ENCODE measurements at regions not wholly inside any gene's neighbourhood (a gene's known extent, or its start where the extent isn't known, plus 50 kb on each side); places are given as distances from the start of the nearest gene placed in this dataset.

DNA sequence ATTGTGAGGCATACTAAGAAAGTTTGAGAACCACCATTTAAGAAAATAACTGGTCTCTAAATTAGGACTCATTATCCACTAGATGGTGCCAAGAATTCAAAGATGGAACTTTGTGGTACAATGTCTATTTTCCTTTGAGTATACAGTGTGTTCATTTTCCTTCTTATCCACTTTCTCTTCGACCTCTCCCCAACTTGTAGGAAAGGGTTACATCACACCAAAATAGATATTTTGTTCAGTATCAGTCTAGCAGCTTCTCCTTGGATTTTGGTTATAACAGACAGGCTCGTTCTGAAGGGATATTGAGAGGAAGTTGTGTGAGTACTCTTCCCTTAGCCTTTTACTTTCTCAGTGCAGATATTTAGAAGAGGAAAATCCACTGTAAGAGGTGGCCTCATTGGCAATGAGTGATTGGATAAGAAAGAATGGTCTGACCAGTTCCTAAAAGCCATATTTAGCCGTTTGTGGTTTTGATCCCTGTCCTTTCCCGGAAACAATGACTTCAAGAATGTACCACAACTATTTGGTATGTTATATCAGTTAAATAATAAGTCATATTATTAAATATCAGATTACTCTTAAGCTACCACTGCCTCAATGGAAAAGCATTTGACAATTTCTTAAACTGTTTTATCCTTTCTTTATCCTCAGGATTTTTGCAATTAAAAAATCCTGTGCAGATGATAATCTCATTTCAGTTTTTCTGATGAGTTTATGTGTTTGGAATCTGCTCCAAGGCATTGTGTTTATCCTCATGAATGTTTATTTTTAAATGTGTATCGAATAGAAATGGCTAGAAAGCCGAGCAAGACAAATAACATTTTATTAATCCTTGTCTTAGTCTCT is 69.0 kb upstream of the GRAMD2B start:
- H3K9ac ChIP-seq (ENCODE audit: low read length) = peak overlapping the region; percentile 73
- CTCF ChIA-PET = interaction anchor here (1.0 kb wide), 1 partner anchor 185 kb away, joined by 3 read pairs; no protein-coding TSS in a partner anchor
- TF ChIP-seq EZH2 (IDR thresholded peaks at IDR 0.05; ENCODE audit: low read length, unreplicated experiment) (no peak), EZH2phosphoT487 (IDR thresholded peaks at IDR 0.05; ENCODE audit: borderline replicate concordance, low read length) (no peak)
- TF ChIP-seq, protein P1, sequence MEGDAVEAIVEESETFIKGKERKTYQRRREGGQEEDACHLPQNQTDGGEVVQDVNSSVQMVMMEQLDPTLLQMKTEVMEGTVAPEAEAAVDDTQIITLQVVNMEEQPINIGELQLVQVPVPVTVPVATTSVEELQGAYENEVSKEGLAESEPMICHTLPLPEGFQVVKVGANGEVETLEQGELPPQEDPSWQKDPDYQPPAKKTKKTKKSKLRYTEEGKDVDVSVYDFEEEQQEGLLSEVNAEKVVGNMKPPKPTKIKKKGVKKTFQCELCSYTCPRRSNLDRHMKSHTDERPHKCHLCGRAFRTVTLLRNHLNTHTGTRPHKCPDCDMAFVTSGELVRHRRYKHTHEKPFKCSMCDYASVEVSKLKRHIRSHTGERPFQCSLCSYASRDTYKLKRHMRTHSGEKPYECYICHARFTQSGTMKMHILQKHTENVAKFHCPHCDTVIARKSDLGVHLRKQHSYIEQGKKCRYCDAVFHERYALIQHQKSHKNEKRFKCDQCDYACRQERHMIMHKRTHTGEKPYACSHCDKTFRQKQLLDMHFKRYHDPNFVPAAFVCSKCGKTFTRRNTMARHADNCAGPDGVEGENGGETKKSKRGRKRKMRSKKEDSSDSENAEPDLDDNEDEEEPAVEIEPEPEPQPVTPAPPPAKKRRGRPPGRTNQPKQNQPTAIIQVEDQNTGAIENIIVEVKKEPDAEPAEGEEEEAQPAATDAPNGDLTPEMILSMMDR (conservative IDR thresholded peaks at IDR 0.05; ENCODE audit: low read depth, low read length) = peak; percentile 78
- no peaks in the 10 kb centered on the region for H4K20me1 ChIP-seq (ENCODE audit: low read length)
- TSS peak; percentile 87 for BruUV-seq (replicated peaks)
- peak overlapping the region; percentile 61 for H3K4me3 ChIP-seq (ENCODE audit: low read length)
- peak overlapping the region; percentile 85 for H3K4me2 ChIP-seq (ENCODE audit: low read length)
- peaks cover 17% of the 10 kb centered on the region for H3F3A ChIP-seq (ENCODE audit: low read length, unreplicated experiment)
- H3K4me1 ChIP-seq (ENCODE audit: insufficient read depth, low read length) = peaks cover 72% of the 10 kb centered on the region
- ATAC-seq (peak; percentile 70), DNase-seq (peak; percentile 93)
- H3K9me3 ChIP-seq (ENCODE audit: low read length) = no peaks in the 10 kb centered on the region
- H3K79me2 ChIP-seq (ENCODE audit: low read length) = no peaks in the 10 kb centered on the region
- intact Hi-C loops (cut with micrococcal nuclease) = loop anchor here (1.0 to 5.0 kb wide), 6 partner anchors 17 to 185 kb away; partner anchors contain the start of gene GRAMD2B
- H2AFZ ChIP-seq (ENCODE audit: low read length) = peak overlapping the region; percentile 74
- no peaks in the 10 kb centered on the region for H3K9me2 ChIP-seq (replicated peaks; ENCODE audit: low read length)
- peak overlapping the region; percentile 97 for H3K27ac ChIP-seq (ENCODE audit: low read length)
- no peaks in the 10 kb centered on the region for H3K36me3 ChIP-seq (ENCODE audit: low read depth, low read length)
- POLR2A ChIA-PET (ENCODE audit: unreplicated experiment) = interaction anchor here (0.6 to 0.8 kb wide), 3 partner anchors 17 to 247 kb away, joined by 3 to 14 read pairs (median 9); no protein-coding TSS in a partner anchor
- no peaks in the 10 kb centered on the region for H3K27me3 ChIP-seq (ENCODE audit: low read length)

DNA sequence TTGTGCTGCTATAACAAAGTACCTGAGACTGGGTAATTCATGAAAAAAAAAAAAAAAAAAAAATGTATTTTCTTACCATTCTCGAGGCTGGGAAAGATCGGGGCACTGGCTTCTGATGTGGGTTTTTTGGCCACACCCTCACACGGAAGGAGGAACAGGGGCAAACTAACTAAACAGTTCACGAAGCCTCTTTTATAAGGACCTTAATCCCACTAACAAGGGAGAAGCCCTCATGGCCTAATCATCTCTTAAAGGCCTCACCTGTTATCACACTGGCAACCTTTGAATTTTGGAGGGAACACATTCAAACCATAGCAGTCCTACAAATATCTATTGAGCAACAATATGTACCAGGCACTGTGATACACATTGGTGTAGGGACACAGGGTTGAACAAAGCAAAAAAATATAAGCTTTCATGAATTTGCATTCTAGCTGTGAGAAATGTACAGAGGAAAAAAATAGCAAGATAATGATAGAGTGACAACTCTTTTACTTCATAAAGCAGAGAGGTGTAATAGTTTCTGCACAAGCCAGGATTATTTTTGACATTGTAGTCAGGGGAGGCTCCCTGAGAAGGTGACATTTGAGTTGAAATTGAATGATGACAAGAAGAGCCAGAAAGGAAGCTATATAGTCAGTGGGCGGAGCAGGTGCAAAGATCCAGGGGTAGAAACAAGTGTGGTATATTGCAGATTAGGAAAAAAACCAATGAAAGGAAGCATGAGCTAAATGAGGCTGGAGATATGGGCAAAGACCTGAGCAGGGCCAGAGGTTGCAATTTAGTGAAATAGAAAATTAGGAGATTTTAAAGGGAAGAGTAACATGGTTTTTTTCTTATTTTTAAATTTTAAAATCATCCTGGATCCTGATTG is 68.1 kb upstream of the GRAMD2B start:
- no peaks in the 10 kb centered on the region for H3K27me3 ChIP-seq (ENCODE audit: low read length)
- intact Hi-C loops (cut with micrococcal nuclease) = loop anchor here (1.0 to 5.0 kb wide), 6 partner anchors 16 to 184 kb away; partner anchors contain the start of gene GRAMD2B
- H2AFZ ChIP-seq (ENCODE audit: low read length) = peak overlapping the region; percentile 74
- POLR2A ChIA-PET (ENCODE audit: unreplicated experiment) = interaction anchor here (0.7 to 0.8 kb wide), 2 partner anchors 16 to 173 kb away, joined by 3 to 14 read pairs; no protein-coding TSS in a partner anchor
- H3K36me3 ChIP-seq (ENCODE audit: low read depth, low read length) = no peaks in the 10 kb centered on the region
- peak overlapping the region; percentile 73 for H3K9ac ChIP-seq (ENCODE audit: low read length)
- BruUV-seq (replicated peaks) = TSS peak; percentile 63
- peak; percentile 27; the same call in 1 of the 2 replicates for ATAC-seq
- no peaks in the 10 kb centered on the region for H3K79me2 ChIP-seq (ENCODE audit: low read length)
- H3K4me1 ChIP-seq (ENCODE audit: insufficient read depth, low read length) = peaks cover 72% of the 10 kb centered on the region
- H3K9me2 ChIP-seq (replicated peaks; ENCODE audit: low read length) = no peaks in the 10 kb centered on the region
- H3K27ac ChIP-seq (ENCODE audit: low read length) = peak overlapping the region; percentile 97
- peak; percentile 44 for DNase-seq
- H3F3A ChIP-seq (ENCODE audit: low read length, unreplicated experiment) = peaks cover 17% of the 10 kb centered on the region
- CTCF ChIA-PET = interaction anchor here (1.0 kb wide), 1 partner anchor 184 kb away, joined by 3 read pairs; no protein-coding TSS in a partner anchor
- no peak for TF ChIP-seq EZH2phosphoT487 (IDR thresholded peaks at IDR 0.05; ENCODE audit: borderline replicate concordance, low read length)
- TF ChIP-seq, protein P1 (conservative IDR thresholded peaks at IDR 0.05; ENCODE audit: low read depth, low read length) = no peak
- no peak for TF ChIP-seq EZH2 (IDR thresholded peaks at IDR 0.05; ENCODE audit: low read length, unreplicated experiment)
- peak overlapping the region; percentile 61 for H3K4me3 ChIP-seq (ENCODE audit: low read length)
- no peaks in the 10 kb centered on the region for H3K9me3 ChIP-seq (ENCODE audit: low read length)
- peak overlapping the region; percentile 85 for H3K4me2 ChIP-seq (ENCODE audit: low read length)
- no peaks in the 10 kb centered on the region for H4K20me1 ChIP-seq (ENCODE audit: low read length)
